ENCODE measurements at regions not wholly inside any gene's neighbourhood (a gene's known extent, or its start where the extent isn't known, plus 50 kb on each side); places are given as distances from the start of the nearest gene placed in this dataset.

DNA sequence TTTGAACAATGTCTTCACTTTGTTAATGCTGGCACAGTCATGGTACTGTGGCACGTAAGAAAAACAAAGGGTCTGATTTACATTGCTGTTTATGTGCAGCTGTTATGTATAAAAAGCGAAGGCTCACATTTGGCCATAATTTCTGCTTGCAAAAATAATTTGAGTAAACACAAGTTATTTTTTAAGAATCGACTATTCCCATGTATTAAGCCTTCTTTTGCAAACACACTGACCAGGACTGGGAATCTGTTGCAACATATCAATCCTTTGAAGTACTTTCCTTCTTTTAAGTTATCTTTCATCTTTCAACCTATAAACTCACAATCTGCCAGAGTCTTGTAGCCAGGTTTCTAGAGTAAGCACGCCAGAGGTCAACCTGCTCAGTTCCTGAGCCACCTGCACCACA lies 145.4 kb upstream of the BMP4 start:
- no peak overlapping the region for H3K4me3 ChIP-seq (ENCODE audit: insufficient read depth, low read length)
- H2AFZ ChIP-seq (ENCODE audit: low read length) = no peak overlapping the region
- no peaks in the 10 kb centered on the region for H3K79me2 ChIP-seq (ENCODE audit: insufficient read depth, low read length)
- H3K9me3 ChIP-seq (ENCODE audit: low read depth, low read length) = no peaks in the 10 kb centered on the region
- H3K36me3 ChIP-seq (ENCODE audit: insufficient read depth, low read length) = no peaks in the 10 kb centered on the region
- H3K4me1 ChIP-seq (ENCODE audit: insufficient read depth, low read length) = peaks cover 5% of the 10 kb centered on the region
- no peak for DNase-seq (ENCODE audit: insufficient read length, low spot score, missing footprints)
- no peaks in the 10 kb centered on the region for H3K27me3 ChIP-seq (ENCODE audit: insufficient read depth, low read length)
- H4K20me1 ChIP-seq (ENCODE audit: insufficient read depth, low read length) = no peaks in the 10 kb centered on the region
- H3K4me2 ChIP-seq (ENCODE audit: insufficient read depth, low read length) = no peak overlapping the region
- H3K27ac ChIP-seq (ENCODE audit: low read depth, low read length) = no peak overlapping the region
- TF ChIP-seq, protein P1, sequence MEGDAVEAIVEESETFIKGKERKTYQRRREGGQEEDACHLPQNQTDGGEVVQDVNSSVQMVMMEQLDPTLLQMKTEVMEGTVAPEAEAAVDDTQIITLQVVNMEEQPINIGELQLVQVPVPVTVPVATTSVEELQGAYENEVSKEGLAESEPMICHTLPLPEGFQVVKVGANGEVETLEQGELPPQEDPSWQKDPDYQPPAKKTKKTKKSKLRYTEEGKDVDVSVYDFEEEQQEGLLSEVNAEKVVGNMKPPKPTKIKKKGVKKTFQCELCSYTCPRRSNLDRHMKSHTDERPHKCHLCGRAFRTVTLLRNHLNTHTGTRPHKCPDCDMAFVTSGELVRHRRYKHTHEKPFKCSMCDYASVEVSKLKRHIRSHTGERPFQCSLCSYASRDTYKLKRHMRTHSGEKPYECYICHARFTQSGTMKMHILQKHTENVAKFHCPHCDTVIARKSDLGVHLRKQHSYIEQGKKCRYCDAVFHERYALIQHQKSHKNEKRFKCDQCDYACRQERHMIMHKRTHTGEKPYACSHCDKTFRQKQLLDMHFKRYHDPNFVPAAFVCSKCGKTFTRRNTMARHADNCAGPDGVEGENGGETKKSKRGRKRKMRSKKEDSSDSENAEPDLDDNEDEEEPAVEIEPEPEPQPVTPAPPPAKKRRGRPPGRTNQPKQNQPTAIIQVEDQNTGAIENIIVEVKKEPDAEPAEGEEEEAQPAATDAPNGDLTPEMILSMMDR (IDR thresholded peaks at IDR 0.05; ENCODE audit: extremely low read depth, low read depth, low read length) = no peak

- no peaks in the 10 kb centered on the region for H3K36me3 ChIP-seq (ENCODE audit: insufficient read depth, low read length)
- H3K9me3 ChIP-seq (ENCODE audit: low read depth, low read length) = no peaks in the 10 kb centered on the region
- no peak overlapping the region for H3K27ac ChIP-seq (ENCODE audit: low read depth, low read length)
- H3K27me3 ChIP-seq (ENCODE audit: insufficient read depth, low read length) = no peaks in the 10 kb centered on the region
- DNase-seq (ENCODE audit: insufficient read length, low spot score, missing footprints) = no peak
- no peak overlapping the region for H3K4me3 ChIP-seq (ENCODE audit: insufficient read depth, low read length)
- no peak overlapping the region for H2AFZ ChIP-seq (ENCODE audit: low read length)
- no peaks in the 10 kb centered on the region for H3K79me2 ChIP-seq (ENCODE audit: insufficient read depth, low read length)
- H3K4me1 ChIP-seq (ENCODE audit: insufficient read depth, low read length) = peaks cover 10% of the 10 kb centered on the region
- no peaks in the 10 kb centered on the region for H4K20me1 ChIP-seq (ENCODE audit: insufficient read depth, low read length)
- TF ChIP-seq, protein P1 (IDR thresholded peaks at IDR 0.05; ENCODE audit: extremely low read depth, low read depth, low read length) = no peak
- H3K4me2 ChIP-seq (ENCODE audit: insufficient read depth, low read length) = no peak overlapping the region
Observed at GRCh38 chr14:54102530-54102929, 145.9 kb upstream of the BMP4 start.

- Histone ChIP-seq H3K36me3 (ENCODE audit: insufficient read depth, low read length) (no peaks in the 10 kb centered on the region), H3K4me3 (ENCODE audit: insufficient read depth, low read length) (no peak overlapping the region), H3K4me1 (ENCODE audit: insufficient read depth, low read length) (peaks cover 29% of the 10 kb centered on the region), H3K4me2 (ENCODE audit: insufficient read depth, low read length) (no peak overlapping the region), H2AFZ (ENCODE audit: low read length) (no peak overlapping the region), H3K27ac (ENCODE audit: low read depth, low read length) (no peak overlapping the region), H3K79me2 (ENCODE audit: insufficient read depth, low read length) (no peaks in the 10 kb centered on the region), H3K9me3 (ENCODE audit: low read depth, low read length) (no peaks in the 10 kb centered on the region), H4K20me1 (ENCODE audit: insufficient read depth, low read length) (no peaks in the 10 kb centered on the region), H3K27me3 (ENCODE audit: insufficient read depth, low read length) (no peaks in the 10 kb centered on the region)
- TF ChIP-seq, protein P1 (IDR thresholded peaks at IDR 0.05; ENCODE audit: extremely low read depth, low read depth, low read length) = no peak
- DNase-seq (ENCODE audit: insufficient read length, low spot score, missing footprints) = no peak
Observed at GRCh38 chr14:54104601-54105145, 148.0 kb upstream of the BMP4 start.

GRCh38 chr14:54105406-54105805 lies 148.8 kb upstream of the BMP4 start:
- Histone ChIP-seq H2AFZ (ENCODE audit: low read length) (no peak overlapping the region), H3K4me2 (ENCODE audit: insufficient read depth, low read length) (no peak overlapping the region), H3K79me2 (ENCODE audit: insufficient read depth, low read length) (no peaks in the 10 kb centered on the region)

More at GRCh38 chr14:54105406-54105805, 148.8 kb upstream of the BMP4 start:
- H3K27me3 ChIP-seq (ENCODE audit: insufficient read depth, low read length) = no peaks in the 10 kb centered on the region
- H3K27ac ChIP-seq (ENCODE audit: low read depth, low read length) = no peak overlapping the region
- H4K20me1 ChIP-seq (ENCODE audit: insufficient read depth, low read length) = no peaks in the 10 kb centered on the region
- H3K4me1 ChIP-seq (ENCODE audit: insufficient read depth, low read length) = peaks cover 30% of the 10 kb centered on the region
- H3K9me3 ChIP-seq (ENCODE audit: low read depth, low read length) = no peaks in the 10 kb centered on the region
- no peak overlapping the region for H3K4me3 ChIP-seq (ENCODE audit: insufficient read depth, low read length)
- TF ChIP-seq, protein P1 (IDR thresholded peaks at IDR 0.05; ENCODE audit: extremely low read depth, low read depth, low read length) = no peak
- no peaks in the 10 kb centered on the region for H3K36me3 ChIP-seq (ENCODE audit: insufficient read depth, low read length)
- DNase-seq (ENCODE audit: insufficient read length, low spot score, missing footprints) = no peak
